Neural progenitor cell (in vitro differentiated cells): ENCODE measurements at regions not wholly inside any gene's neighbourhood (a gene's known extent, or its start where the extent isn't known, plus 50 kb on each side); places are given as distances from the start of the nearest gene placed in this dataset.

Source experiments
- DNase-seq: peaks from one replicate; pipeline ENCODE4 v3.0.0-alpha.2; 2016; ENCODE audit warnings: low spot score
- H2AFZ ChIP-seq: fragments of 200-600 bp; sonication (generic); replicated peaks from 2 replicates; pipeline ENCODE4 v1.6.1; 2016; ENCODE audit warnings: antibody characterized with exemption
- H3F3A ChIP-seq: fragments of 200-600 bp; sonication (generic); 2 replicates; pipeline ENCODE4 v1.6.1; 2016; ENCODE audit warnings: antibody characterized with exemption, low read depth
- H3K27ac ChIP-seq: fragments of 200-600 bp; sonication (generic); 2 replicates; pipeline ENCODE4 v1.5.1; 2016; ENCODE audit warnings: mild to moderate bottlenecking
- H3K27me3 ChIP-seq: fragments of 200-600 bp; sonication (generic); 2 replicates; pipeline ENCODE4 v1.6.1; 2016; ENCODE audit warnings: mild to moderate bottlenecking, moderate library complexity
- H3K36me3 ChIP-seq: fragments of 200-600 bp; sonication (generic); 2 replicates; pipeline ENCODE4 v1.5.1; 2016
- H3K4me1 ChIP-seq: fragments of 200-600 bp; sonication (generic); 2 replicates; pipeline ENCODE4 v1.6.1; 2016; ENCODE audit warnings: mixed run types
- H3K4me2 ChIP-seq: fragments of 200-600 bp; sonication (generic); 2 replicates; pipeline ENCODE4 v1.6.1; 2016
- H3K4me3 ChIP-seq: fragments of 200-600 bp; sonication (generic); 2 replicates; pipeline ENCODE4 v1.5.1; 2016
- H3K79me2 ChIP-seq: fragments of 200-600 bp; sonication (generic); 2 replicates; pipeline ENCODE4 v1.6.1; 2016; ENCODE audit warnings: low read depth
- H3K9ac ChIP-seq: fragments of 200-600 bp; sonication (generic); 2 replicates; pipeline ENCODE4 v1.6.1; 2016
- H3K9me3 ChIP-seq: fragments of 200-600 bp; sonication (generic); 2 replicates; pipeline ENCODE4 v1.5.1; 2016; ENCODE audit warnings: low read depth
- H4K20me1 ChIP-seq: fragments of 200-600 bp; sonication (generic); 2 replicates; pipeline ENCODE4 v1.6.1; 2016; ENCODE audit warnings: low read depth
- H3K27ac Mint-ChIP-seq: 3 replicates; pipeline ENCODE4 v1.8.0; 2021; ENCODE audit warnings: mixed read lengths
- H3K27me3 Mint-ChIP-seq: 2 replicates; pipeline ENCODE4 v1.8.0; 2022; ENCODE audit warnings: low read depth, mild to moderate bottlenecking, inconsistent platforms, moderate library complexity, mixed read lengths; ENCODE audit not compliant: insufficient read depth
- H3K36me3 Mint-ChIP-seq: 3 replicates; pipeline ENCODE4 v1.8.0; 2021; ENCODE audit warnings: mixed read lengths
- H3K4me1 Mint-ChIP-seq: 3 replicates; pipeline ENCODE4 v1.8.0; 2021; ENCODE audit warnings: mixed read lengths
- H3K4me3 Mint-ChIP-seq: 3 replicates; pipeline ENCODE4 v1.8.0; 2021; ENCODE audit warnings: mild to moderate bottlenecking, moderate library complexity, mixed read lengths
- H3K9me3 Mint-ChIP-seq: 3 replicates; pipeline ENCODE4 v1.8.0; 2020; ENCODE audit warnings: mixed read lengths
- CTCF ChIP-seq: fragments of 200-600 bp; sonication (generic); IDR thresholded peaks from 2 replicates; pipeline ENCODE4 v1.5.1; 2017; ENCODE audit warnings: antibody characterized with exemption, mild to moderate bottlenecking
- EZH2 ChIP-seq: fragments of 200-600 bp; sonication (generic); IDR thresholded peaks from 2 replicates; pipeline ENCODE4 v1.6.1; 2017; ENCODE audit warnings: antibody characterized with exemption, mild to moderate bottlenecking, moderate library complexity
- EZH2phosphoT487 ChIP-seq: fragments of 200-600 bp; sonication (generic); IDR thresholded peaks from 2 replicates; pipeline ENCODE4 v1.6.1; 2017; ENCODE audit warnings: antibody characterized with exemption

GRCh38 chr11:69928975-69929374, 109.8 kb upstream of the FGF3 start:
- Histone ChIP-seq H4K20me1 (no peaks in the 10 kb centered on the region), H3K9me3 (no peaks in the 10 kb centered on the region), H3K4me2 (no peak overlapping the region), H3K4me1 (peaks cover 20% of the 10 kb centered on the region), H3K36me3 (no peaks in the 10 kb centered on the region), H3K27me3 (peaks cover 16% of the 10 kb centered on the region), H3F3A (peaks cover 12% of the 10 kb centered on the region), H3K9ac (no peak overlapping the region), H3K4me3 (no peak overlapping the region), H2AFZ (no peak overlapping the region), H3K79me2 (no peaks in the 10 kb centered on the region), H3K27ac (no peak overlapping the region)
- Mint-ChIP-seq H3K36me3 (no peaks in the 10 kb centered on the region), H3K27ac (no peak overlapping the region), H3K27me3 (peaks cover 11% of the 10 kb centered on the region), H3K4me1 (peaks cover 22% of the 10 kb centered on the region), H3K4me3 (no peak overlapping the region), H3K9me3 (peaks cover 6% of the 10 kb centered on the region)
- DNase-seq = no peak
- TF ChIP-seq EZH2 = no peak
- no peak for TF ChIP-seq CTCF
- TF ChIP-seq EZH2phosphoT487 = no peak

- H3K27me3 ChIP-seq = peaks cover 9% of the 10 kb centered on the region
- no peaks in the 10 kb centered on the region for H4K20me1 ChIP-seq
- no peak overlapping the region for H3K4me2 ChIP-seq
- H3K27ac ChIP-seq = no peak overlapping the region
- Mint-ChIP-seq H3K36me3 (no peaks in the 10 kb centered on the region), H3K27ac (peak overlapping the region; percentile 17), H3K9me3 (peaks cover 3% of the 10 kb centered on the region), H3K27me3 (peaks cover 11% of the 10 kb centered on the region), H3K4me1 (peaks cover 22% of the 10 kb centered on the region), H3K4me3 (no peak overlapping the region)
- H2AFZ ChIP-seq = no peak overlapping the region
- no peak overlapping the region for H3K9ac ChIP-seq
- H3K79me2 ChIP-seq = no peaks in the 10 kb centered on the region
- no peak for DNase-seq
- no peak for TF ChIP-seq CTCF
- no peak for TF ChIP-seq EZH2
- no peak for TF ChIP-seq EZH2phosphoT487
- no peaks in the 10 kb centered on the region for H3K36me3 ChIP-seq
- H3K9me3 ChIP-seq = no peaks in the 10 kb centered on the region
- H3K4me3 ChIP-seq = no peak overlapping the region
- peaks cover 12% of the 10 kb centered on the region for H3F3A ChIP-seq
- peaks cover 20% of the 10 kb centered on the region for H3K4me1 ChIP-seq
These were observed 111.2 kb upstream of the FGF3 start for GRCh38 chr11:69930081-69931059.

GRCh38 chr11:69931060-69931910, 112.1 kb upstream of the FGF3 start:
- DNase-seq = no peak
- Histone ChIP-seq H3K4me1 (peaks cover 20% of the 10 kb centered on the region), H3K4me3 (no peak overlapping the region), H4K20me1 (no peaks in the 10 kb centered on the region), H3K36me3 (no peaks in the 10 kb centered on the region), H3K27me3 (peaks cover 9% of the 10 kb centered on the region), H3K9ac (no peak overlapping the region), H3K79me2 (no peaks in the 10 kb centered on the region), H3K9me3 (no peaks in the 10 kb centered on the region), H3F3A (peaks cover 12% of the 10 kb centered on the region), H2AFZ (no peak overlapping the region), H3K27ac (no peak overlapping the region), H3K4me2 (no peak overlapping the region)
- peak overlapping the region; percentile 57 for H3K27ac Mint-ChIP-seq
- no peak overlapping the region for H3K4me3 Mint-ChIP-seq
- H3K4me1 Mint-ChIP-seq = peaks cover 16% of the 10 kb centered on the region
- no peaks in the 10 kb centered on the region for H3K36me3 Mint-ChIP-seq
- H3K9me3 Mint-ChIP-seq = peaks cover 3% of the 10 kb centered on the region
- H3K27me3 Mint-ChIP-seq = peaks cover 15% of the 10 kb centered on the region
- TF ChIP-seq EZH2 (no peak), EZH2phosphoT487 (no peak), CTCF (no peak)
